ENCODE measurements at regions not wholly inside any gene's neighbourhood (a gene's known extent, or its start where the extent isn't known, plus 50 kb on each side); places are given as distances from the start of the nearest gene placed in this dataset.
"Not testable (repeated sequence)": the region's sequence is repeated elsewhere in the genome, so short reads cannot be mapped to it uniquely, and the experiment has no call there.

GRCh38 chr18:27355308-27355707, 170.2 kb upstream of the CHST9 start:
- no peak for DNase-seq

- DNase-seq = no peak
Observed at GRCh38 chr18:27353273-27353672, 168.2 kb upstream of the CHST9 start.

- no peak for DNase-seq
Observed at GRCh38 chr18:27349284-27349882, 164.3 kb upstream of the CHST9 start.

- DNase-seq = no peak
Observed at GRCh38 chr18:27331606-27332005, 146.5 kb upstream of the CHST9 start.

- DNase-seq = no peak
Observed at GRCh38 chr18:27314996-27315395, 129.9 kb upstream of the CHST9 start.

- DNase-seq = no peak
Observed at GRCh38 chr18:27313678-27314077, 128.6 kb upstream of the CHST9 start.

GRCh38 chr18:27312853-27313252, 127.7 kb upstream of the CHST9 start:
- DNase-seq = no peak

- no peak for DNase-seq
Observed at GRCh38 chr18:27312153-27312552, 127.0 kb upstream of the CHST9 start.

GRCh38 chr18:27311114-27311513, 126.0 kb upstream of the CHST9 start:
- no peak for DNase-seq

GRCh38 chr18:27301615-27302378, 116.7 kb upstream of the CHST9 start:
- DNase-seq = no peak

GRCh38 chr18:27298214-27298804, 113.2 kb upstream of the CHST9 start:
- DNase-seq = no peak

- DNase-seq = not testable (repeated sequence)
Observed at GRCh38 chr18:27285973-27286562, 101.0 kb upstream of the CHST9 start.

GRCh38 chr18:27278131-27278530, 93.0 kb upstream of the CHST9 start:
- no peak for DNase-seq

GRCh38 chr18:27277554-27277953, 92.4 kb upstream of the CHST9 start:
- no peak for DNase-seq

GRCh38 chr18:27276886-27277285, 91.8 kb upstream of the CHST9 start:
- no peak for DNase-seq

- DNase-seq = no peak
Observed at GRCh38 chr18:27276479-27276878, 91.4 kb upstream of the CHST9 start.

GRCh38 chr18:27274901-27275300, 89.8 kb upstream of the CHST9 start:
- no peak for DNase-seq

- DNase-seq = no peak
Observed at GRCh38 chr18:27270508-27270907, 85.4 kb upstream of the CHST9 start.

- no peak for DNase-seq
Observed at GRCh38 chr18:27263369-27263768, 78.3 kb upstream of the CHST9 start.

- DNase-seq = no peak
Observed at GRCh38 chr18:27261769-27262549, 76.9 kb upstream of the CHST9 start.

- no peak for DNase-seq
Observed at GRCh38 chr18:27253571-27253970, 68.5 kb upstream of the CHST9 start.

- DNase-seq = no peak
Observed at GRCh38 chr18:27250471-27250870, 65.4 kb upstream of the CHST9 start.

GRCh38 chr18:27249933-27250332, 64.8 kb upstream of the CHST9 start:
- DNase-seq = no peak
